Left lung (tissue), 4 donors: ENCODE measurements at regions not wholly inside any gene's neighbourhood (a gene's known extent, or its start where the extent isn't known, plus 50 kb on each side); places are given as distances from the start of the nearest gene placed in this dataset.

Experiments used
- ATAC-seq: fragments of 200-7000 bp; cut with Tn5 transposase; one replicate; pipeline ENCODE4 v1.9.1; 2020; ENCODE audit warnings: moderate library complexity
- DNase-seq, 4 donors: peaks; one replicate each; pipeline ENCODE4 v3.0.0-alpha.2; 2013 to 2020
- H3K27ac ChIP-seq, 2 donors: fragments of 200-600 bp; sonication (generic) in 1 of 2; one replicate each; pipeline versions ENCODE4 v1.5.0 to v1.8.0; 2020 to 2021
- H3K27me3 ChIP-seq, 2 donors: fragments of 200-600 bp; sonication (generic) in 1 of 2; one replicate each; pipeline versions ENCODE4 v1.5.0 to v1.8.0; 2020 to 2021
- H3K36me3 ChIP-seq, 2 donors: fragments of 200-600 bp; sonication (generic) in 1 of 2; one replicate each; pipeline versions ENCODE4 v1.5.0 to v1.8.0; 2020 to 2021
- H3K4me1 ChIP-seq, 2 donors: fragments of 200-600 bp; one replicate each; pipeline ENCODE4 v1.8.0; 2021
- H3K4me3 ChIP-seq, 2 donors: fragments of 200-600 bp; sonication (generic) in 1 of 2; one replicate each; pipeline versions ENCODE4 v1.5.0 to v1.8.0; 2020 to 2021; ENCODE audit warnings: mild to moderate bottlenecking in 1 of 2
- H3K9me3 ChIP-seq, 2 donors: fragments of 200-600 bp; sonication (generic) in 1 of 2; one replicate each; pipeline versions ENCODE4 v1.5.0 to v1.8.0; 2020 to 2021
- intact Hi-C, 2 donors: fragments of 100-400 bp; cut with DNase I; formaldehyde crosslinking; loops; one replicate each; pipeline versions ENCODE4 v1.11.2 to v1.14.2; 2022
- TF ChIP-seq, protein P1 (sequence below), 2 donors: fragments of 200-600 bp; sonication (generic) in 1 of 2; IDR thresholded peaks; one replicate each; pipeline versions ENCODE4 v1.5.0 to v1.8.0; 2021; ENCODE audit warnings: antibody characterized with exemption in 2 of 2
- donor health status: DM: no; HTN: yes; CAD: no.
- donor health status: DM: no; HTN: no; CAD: no.

DNA sequence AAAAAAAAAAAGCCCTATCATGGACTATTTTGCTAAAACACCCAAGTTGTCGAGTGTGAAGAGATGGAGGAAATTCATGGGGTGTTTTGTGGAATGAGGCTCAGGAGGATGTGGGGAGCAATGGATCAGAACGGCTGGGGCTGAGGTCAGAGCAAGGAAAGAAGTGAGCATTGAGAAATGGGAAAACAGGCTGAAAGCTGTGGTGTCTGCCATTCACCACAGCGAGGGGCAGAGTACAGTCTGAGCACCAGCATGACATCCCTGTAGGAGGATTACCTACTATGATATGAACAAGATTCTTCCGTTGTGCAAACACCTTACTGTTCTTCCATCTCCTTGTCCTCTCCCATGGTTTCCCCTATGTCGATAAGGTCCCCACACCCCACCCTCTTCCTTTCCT lies 193.1 kb downstream of the TMEM114 start:
- ATAC-seq (no peak), DNase-seq (no peak)
- Histone ChIP-seq H3K9me3 (no peaks in the 10 kb centered on the region), H3K4me3 (no peak overlapping the region), H3K27me3 (no peaks in the 10 kb centered on the region), H3K27ac (no peak overlapping the region), H3K4me1 (no peaks in the 10 kb centered on the region), H3K36me3 (no peaks in the 10 kb centered on the region)
- TF ChIP-seq, protein P1, sequence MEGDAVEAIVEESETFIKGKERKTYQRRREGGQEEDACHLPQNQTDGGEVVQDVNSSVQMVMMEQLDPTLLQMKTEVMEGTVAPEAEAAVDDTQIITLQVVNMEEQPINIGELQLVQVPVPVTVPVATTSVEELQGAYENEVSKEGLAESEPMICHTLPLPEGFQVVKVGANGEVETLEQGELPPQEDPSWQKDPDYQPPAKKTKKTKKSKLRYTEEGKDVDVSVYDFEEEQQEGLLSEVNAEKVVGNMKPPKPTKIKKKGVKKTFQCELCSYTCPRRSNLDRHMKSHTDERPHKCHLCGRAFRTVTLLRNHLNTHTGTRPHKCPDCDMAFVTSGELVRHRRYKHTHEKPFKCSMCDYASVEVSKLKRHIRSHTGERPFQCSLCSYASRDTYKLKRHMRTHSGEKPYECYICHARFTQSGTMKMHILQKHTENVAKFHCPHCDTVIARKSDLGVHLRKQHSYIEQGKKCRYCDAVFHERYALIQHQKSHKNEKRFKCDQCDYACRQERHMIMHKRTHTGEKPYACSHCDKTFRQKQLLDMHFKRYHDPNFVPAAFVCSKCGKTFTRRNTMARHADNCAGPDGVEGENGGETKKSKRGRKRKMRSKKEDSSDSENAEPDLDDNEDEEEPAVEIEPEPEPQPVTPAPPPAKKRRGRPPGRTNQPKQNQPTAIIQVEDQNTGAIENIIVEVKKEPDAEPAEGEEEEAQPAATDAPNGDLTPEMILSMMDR (IDR thresholded peaks at IDR 0.05), result no peak
- intact Hi-C loops, result no loop called here

DNA sequence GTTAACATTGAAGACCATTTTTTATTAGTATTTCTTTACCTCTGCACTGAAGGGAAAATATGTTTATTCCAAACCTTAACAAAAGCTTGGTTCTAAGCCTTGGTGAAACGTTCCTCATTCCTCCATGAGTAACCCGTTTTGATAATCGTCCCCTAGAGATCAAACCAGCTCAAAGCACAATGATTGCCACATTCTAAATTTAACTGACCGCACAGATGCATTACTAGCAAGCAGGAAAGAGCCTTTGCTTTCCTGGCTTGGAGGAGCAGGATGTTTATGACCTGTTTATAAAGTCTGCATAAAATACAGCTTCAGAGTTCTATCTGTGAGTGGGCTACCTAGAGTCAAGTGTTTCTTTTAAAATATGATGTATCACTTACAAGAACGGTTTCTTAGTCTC lies 193.8 kb downstream of the TMEM114 start:
- no peak overlapping the region for H3K27ac ChIP-seq
- no peak overlapping the region for H3K4me3 ChIP-seq
- intact Hi-C loops, result no loop called here
- H3K9me3 ChIP-seq, result no peaks in the 10 kb centered on the region
- no peak for DNase-seq
- H3K36me3 ChIP-seq, result no peaks in the 10 kb centered on the region
- TF ChIP-seq, protein P1 (IDR thresholded peaks at IDR 0.05), result no peak
- no peak for ATAC-seq
- H3K27me3 ChIP-seq, result no peaks in the 10 kb centered on the region
- H3K4me1 ChIP-seq, result no peaks in the 10 kb centered on the region

DNA sequence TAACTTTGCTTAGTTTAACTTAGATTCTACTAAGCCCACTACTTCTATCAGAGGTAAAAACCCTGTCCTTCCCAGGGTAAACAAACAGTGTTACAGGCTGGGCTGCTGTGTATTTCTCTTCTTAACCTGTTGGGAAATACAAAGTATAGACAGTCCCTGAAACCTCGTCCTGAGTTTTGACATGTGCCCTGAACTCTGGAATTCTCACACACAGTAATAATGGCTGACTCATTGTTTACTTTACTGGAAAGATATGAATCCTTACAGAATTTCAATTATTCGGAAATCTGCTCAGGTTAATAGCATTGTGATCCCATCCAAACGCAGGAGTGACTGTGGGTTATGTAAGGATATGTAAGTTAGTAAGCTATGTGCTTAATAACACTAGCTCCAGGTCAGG lies 199.1 kb downstream of the TMEM114 start:
- no peak for DNase-seq
- Histone ChIP-seq H3K4me3 (no peak overlapping the region), H3K27me3 (no peaks in the 10 kb centered on the region), H3K27ac (no peak overlapping the region), H3K36me3 (no peaks in the 10 kb centered on the region), H3K4me1 (no peaks in the 10 kb centered on the region), H3K9me3 (no peaks in the 10 kb centered on the region)
- intact Hi-C loops, result no loop called here
- no peak for ATAC-seq
- TF ChIP-seq, protein P1 (IDR thresholded peaks at IDR 0.05), result no peak

DNA sequence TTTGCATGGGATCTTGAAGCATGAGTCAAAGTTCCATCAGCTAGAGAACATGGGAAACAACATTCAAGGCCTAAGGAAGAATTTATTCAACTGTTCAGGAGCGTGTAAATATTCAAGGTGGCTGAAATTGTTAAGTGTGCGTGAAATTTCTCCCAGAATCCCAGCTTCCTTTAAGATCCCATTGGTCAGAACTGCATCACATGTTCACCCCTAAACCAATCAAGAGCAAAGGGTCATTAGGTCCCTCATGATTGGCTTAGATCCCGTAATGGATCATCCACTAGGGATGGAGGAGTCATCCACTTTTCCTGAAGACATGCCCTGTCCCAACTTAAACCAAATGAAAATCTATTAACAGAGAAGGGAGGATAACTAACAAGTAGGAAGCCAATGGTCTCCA lies 201.6 kb downstream of the TMEM114 start:
- no peaks in the 10 kb centered on the region for H3K27me3 ChIP-seq
- no peaks in the 10 kb centered on the region for H3K9me3 ChIP-seq
- H3K4me1 ChIP-seq, result no peaks in the 10 kb centered on the region
- no peak overlapping the region for H3K27ac ChIP-seq
- intact Hi-C loops, result no loop called here
- DNase-seq, result no peak
- ATAC-seq, result no peak
- no peak overlapping the region for H3K4me3 ChIP-seq
- TF ChIP-seq, protein P1 (IDR thresholded peaks at IDR 0.05), result no peak
- H3K36me3 ChIP-seq, result no peaks in the 10 kb centered on the region

DNA sequence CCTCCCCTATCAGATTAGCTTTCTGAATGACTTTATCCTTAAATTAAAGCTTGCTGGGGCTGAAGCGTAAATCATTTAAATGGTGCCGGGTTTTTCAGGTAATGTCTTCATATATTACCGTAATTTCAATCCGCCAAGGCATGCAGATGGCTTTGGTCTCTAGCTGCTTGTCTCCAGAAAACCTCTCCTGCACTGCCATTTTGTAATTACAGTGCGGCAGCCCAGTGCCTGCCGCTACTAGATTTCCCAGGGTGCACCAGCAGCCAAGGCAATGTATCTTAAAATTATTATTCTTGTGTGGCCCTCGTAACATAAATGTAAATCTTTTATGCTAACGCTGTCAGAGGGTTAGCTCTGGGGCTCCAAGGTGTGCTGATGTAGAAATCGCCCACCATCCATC lies 208.5 kb downstream of the TMEM114 start:
- no peaks in the 10 kb centered on the region for H3K36me3 ChIP-seq
- DNase-seq (no peak), ATAC-seq (no peak)
- H3K27ac ChIP-seq, result no peak overlapping the region
- TF ChIP-seq, protein P1 (IDR thresholded peaks at IDR 0.05), result no peak
- intact Hi-C loops, result no loop called here
- no peak overlapping the region for H3K4me3 ChIP-seq
- no peaks in the 10 kb centered on the region for H3K4me1 ChIP-seq
- H3K9me3 ChIP-seq, result peaks cover 0 to 2% of the 10 kb centered on the region in 2 donors
- H3K27me3 ChIP-seq, result no peaks in the 10 kb centered on the region
